NT2/D1 (cell line): ENCODE measurements at regions not wholly inside any gene's neighbourhood (a gene's known extent, or its start where the extent isn't known, plus 50 kb on each side); places are given as distances from the start of the nearest gene placed in this dataset.

Source experiments
- DNase-seq: peaks from one replicate; pipeline ENCODE4 v3.0.0-alpha.2; 2011; ENCODE audit warnings: low read depth, low spot score
- H3K27me3 ChIP-seq: 2 replicates; pipeline ENCODE4 v1.6.0; 2011; ENCODE audit warnings: mild to moderate bottlenecking; ENCODE audit not compliant: insufficient read length, insufficient read depth
- H3K36me3 ChIP-seq: 2 replicates; pipeline ENCODE4 v1.6.1; 2011; ENCODE audit warnings: mild to moderate bottlenecking, low read length, mixed read lengths; ENCODE audit not compliant: insufficient read depth, insufficient read length
- H3K4me1 ChIP-seq: 2 replicates; pipeline ENCODE4 v1.5.1; 2011; ENCODE audit not compliant: insufficient read depth, insufficient read length
- H3K4me3 ChIP-seq: 2 replicates; pipeline ENCODE4 v1.5.1; 2011; ENCODE audit warnings: low read depth; ENCODE audit not compliant: insufficient read length
- H3K9ac ChIP-seq: 2 replicates; pipeline ENCODE4 v1.6.0; 2011; ENCODE audit warnings: low read depth; ENCODE audit not compliant: insufficient read length
- H3K9me3 ChIP-seq: 2 replicates; pipeline ENCODE4 v1.5.1; 2011; ENCODE audit warnings: mild to moderate bottlenecking, low read length; ENCODE audit not compliant: insufficient read depth
- SUZ12 ChIP-seq: IDR thresholded peaks from 2 replicates; pipeline ENCODE4 v1.6.1; 2011; ENCODE audit not compliant: insufficient read length, insufficient read depth; ENCODE audit errors: extremely low read depth
- YY1 ChIP-seq: IDR thresholded peaks from 2 replicates; pipeline ENCODE4 v1.6.1; 2011; ENCODE audit not compliant: insufficient read length, insufficient read depth
- ZNF274 ChIP-seq: IDR thresholded peaks from 2 replicates; pipeline ENCODE4 v1.6.1; 2011; ENCODE audit warnings: mild to moderate bottlenecking, low read depth, low read length

- Histone ChIP-seq H3K4me3 (no peak overlapping the region), H3K9ac (no peak overlapping the region), H3K4me1 (no peaks in the 10 kb centered on the region), H3K36me3 (no peaks in the 10 kb centered on the region), H3K9me3 (no peaks in the 10 kb centered on the region), H3K27me3 (no peaks in the 10 kb centered on the region)
- no peak for TF ChIP-seq SUZ12
- TF ChIP-seq YY1 = no peak
- no peak for TF ChIP-seq ZNF274
- DNase-seq = no peak
Observed at GRCh38 chr4:156475322-156475721, 496.3 kb downstream of the PDGFC start.

GRCh38 chr4:156473151-156473550, 498.4 kb downstream of the PDGFC start:
- Histone ChIP-seq H3K36me3 (no peaks in the 10 kb centered on the region), H3K4me1 (no peaks in the 10 kb centered on the region), H3K9ac (no peak overlapping the region), H3K4me3 (no peak overlapping the region), H3K27me3 (no peaks in the 10 kb centered on the region), H3K9me3 (no peaks in the 10 kb centered on the region)
- DNase-seq = no peak
- no peak for TF ChIP-seq ZNF274
- TF ChIP-seq YY1 = no peak
- TF ChIP-seq SUZ12 = no peak

DNA sequence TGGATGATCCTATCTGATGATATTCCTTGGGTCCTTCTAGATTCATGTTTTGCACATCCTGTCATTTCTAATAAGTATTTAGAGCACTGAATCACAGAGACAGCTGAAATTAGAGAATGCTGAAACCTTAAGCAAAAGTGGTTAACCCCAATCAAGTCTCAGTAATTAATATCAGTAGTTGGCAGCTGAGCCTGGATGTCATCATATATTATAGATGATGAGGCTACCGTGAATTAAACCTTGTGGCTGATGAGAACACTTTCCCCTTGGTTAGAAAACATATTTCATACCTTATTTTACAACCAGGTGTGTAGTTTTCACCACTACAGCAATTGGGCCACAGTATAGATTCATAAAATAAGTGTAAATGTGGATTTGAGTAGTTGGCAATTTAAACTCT, 499.0 kb downstream of the PDGFC start:
- H3K4me1 ChIP-seq = no peaks in the 10 kb centered on the region
- no peak for TF ChIP-seq SUZ12
- no peak for TF ChIP-seq YY1
- no peak for TF ChIP-seq ZNF274
- DNase-seq = no peak
- H3K9me3 ChIP-seq = no peaks in the 10 kb centered on the region
- H3K4me3 ChIP-seq = no peak overlapping the region
- no peak overlapping the region for H3K9ac ChIP-seq
- H3K27me3 ChIP-seq = no peaks in the 10 kb centered on the region
- no peaks in the 10 kb centered on the region for H3K36me3 ChIP-seq

- no peak overlapping the region for H3K9ac ChIP-seq
- TF ChIP-seq ZNF274 (no peak), SUZ12 (no peak), YY1 (no peak)
- no peaks in the 10 kb centered on the region for H3K9me3 ChIP-seq
Observed at GRCh38 chr4:156459584-156459983, 505.9 kb upstream of the CTSO start.

GRCh38 chr4:156456830-156457229, 503.2 kb upstream of the CTSO start:
- no peak for TF ChIP-seq SUZ12
- TF ChIP-seq ZNF274 = no peak
- no peak for TF ChIP-seq YY1
- H3K9ac ChIP-seq = no peak overlapping the region
- H3K27me3 ChIP-seq = no peaks in the 10 kb centered on the region
- no peak for DNase-seq
- H3K9me3 ChIP-seq = no peaks in the 10 kb centered on the region
- H3K4me3 ChIP-seq = no peak overlapping the region
- H3K4me1 ChIP-seq = no peaks in the 10 kb centered on the region
- H3K36me3 ChIP-seq = no peaks in the 10 kb centered on the region

More at GRCh38 chr4:156459584-156459983, 505.9 kb upstream of the CTSO start:
- Histone ChIP-seq H3K27me3 (no peaks in the 10 kb centered on the region), H3K4me1 (no peaks in the 10 kb centered on the region), H3K36me3 (no peaks in the 10 kb centered on the region), H3K4me3 (no peak overlapping the region)
- no peak for DNase-seq

DNA sequence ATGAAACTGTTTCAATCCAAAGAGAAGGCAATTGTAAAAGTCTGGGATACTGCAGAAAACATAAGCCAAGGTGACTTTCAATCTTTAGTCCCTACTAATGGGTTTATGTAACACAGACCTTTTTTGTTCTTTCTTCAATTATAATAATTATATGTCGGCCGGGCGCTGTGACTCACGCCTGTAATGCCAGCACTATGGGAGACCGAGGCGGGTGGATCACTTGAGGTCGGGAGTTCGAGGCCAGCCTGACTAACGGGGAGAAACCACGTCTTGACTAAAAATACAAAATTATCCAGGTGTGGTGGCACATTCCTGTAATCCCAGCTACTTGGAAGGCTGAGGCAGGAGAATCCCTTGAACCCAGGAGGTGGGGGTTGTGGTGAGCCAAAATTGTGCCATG, 489.8 kb upstream of the CTSO start:
- H3K27me3 ChIP-seq = no peaks in the 10 kb centered on the region
- H3K4me3 ChIP-seq = no peak overlapping the region
- no peak overlapping the region for H3K9ac ChIP-seq
- H3K36me3 ChIP-seq = no peaks in the 10 kb centered on the region
- H3K9me3 ChIP-seq = no peaks in the 10 kb centered on the region
- no peak for DNase-seq
- H3K4me1 ChIP-seq = no peaks in the 10 kb centered on the region
- no peak for TF ChIP-seq SUZ12
- TF ChIP-seq ZNF274 = no peak
- no peak for TF ChIP-seq YY1

GRCh38 chr4:156442912-156443311, 489.2 kb upstream of the CTSO start:
- no peak overlapping the region for H3K9ac ChIP-seq
- DNase-seq = no peak
- H3K4me3 ChIP-seq = no peak overlapping the region
- H3K36me3 ChIP-seq = no peaks in the 10 kb centered on the region
- no peak for TF ChIP-seq YY1
- no peak for TF ChIP-seq SUZ12
- TF ChIP-seq ZNF274 = no peak
- H3K4me1 ChIP-seq = no peaks in the 10 kb centered on the region
- H3K27me3 ChIP-seq = no peaks in the 10 kb centered on the region
- H3K9me3 ChIP-seq = no peaks in the 10 kb centered on the region

GRCh38 chr4:156439576-156440200, 486.0 kb upstream of the CTSO start:
- Histone ChIP-seq H3K9me3 (no peaks in the 10 kb centered on the region), H3K27me3 (no peaks in the 10 kb centered on the region), H3K4me1 (no peaks in the 10 kb centered on the region), H3K36me3 (no peaks in the 10 kb centered on the region), H3K4me3 (no peak overlapping the region), H3K9ac (no peak overlapping the region)
- TF ChIP-seq SUZ12 = no peak
- no peak for TF ChIP-seq YY1
- TF ChIP-seq ZNF274 = no peak
- DNase-seq = no peak
